ENCODE measurements at regions not wholly inside any gene's neighbourhood (a gene's known extent, or its start where the extent isn't known, plus 50 kb on each side); places are given as distances from the start of the nearest gene placed in this dataset.

DNA sequence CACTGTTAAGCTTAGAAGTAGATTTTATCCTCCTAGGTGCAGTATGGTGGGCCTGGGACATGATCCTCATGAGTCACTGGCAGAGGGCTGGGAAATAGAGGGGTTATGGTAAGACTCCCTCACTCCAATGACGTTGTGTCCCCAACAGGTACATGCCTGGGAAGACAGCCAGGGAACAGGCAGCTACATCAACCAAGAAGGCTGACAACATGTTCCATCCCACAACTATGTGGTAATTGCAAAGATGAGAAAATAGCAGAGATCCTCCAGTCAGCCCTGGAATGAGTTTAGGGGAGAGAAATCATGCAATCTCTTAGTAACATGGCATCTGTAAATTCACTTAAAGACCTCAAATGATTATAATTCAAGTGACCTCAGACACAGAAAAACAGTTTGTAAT, 114.4 kb upstream of the LIFR start:
- Histone ChIP-seq H3K4me3 (ENCODE audit: low read depth, low read length) (no peak overlapping the region), H3K27ac (ENCODE audit: extremely low read depth, low read depth, low read length) (no peak overlapping the region), H3K4me1 (ENCODE audit: control insufficient read depth, insufficient read depth, low read length) (peaks cover 15% of the 10 kb centered on the region), H3K36me3 (ENCODE audit: control insufficient read depth in 2 of 2, insufficient read depth in 1 of 2, low read length in 2 of 2) (no peaks in the 10 kb centered on the region), H3K9me3 (ENCODE audit: control insufficient read depth, insufficient read depth, low read depth, low read length) (no peaks in the 10 kb centered on the region)
- TF ChIP-seq ZBTB20 (tag by site-specific recombination; IDR thresholded peaks at IDR 0.05), result 0 out of 2 replicates have a peak, but pooled peaks have one; percentile 25
- TF ChIP-seq SCRT2 (tag by site-specific recombination; IDR thresholded peaks at IDR 0.05), result peak; percentile 93
- TF ChIP-seq ZNF658 (tag by site-specific recombination; IDR thresholded peaks at IDR 0.05), result no peak
- POLR2A ChIA-PET, result no interaction called here
- CTCF ChIA-PET, result interaction anchor here (0.5 to 7.3 kb wide), 6 partner anchors 13 to 250 kb away, joined by 3 to 70 read pairs (median 5); no protein-coding TSS in a partner anchor

DNA sequence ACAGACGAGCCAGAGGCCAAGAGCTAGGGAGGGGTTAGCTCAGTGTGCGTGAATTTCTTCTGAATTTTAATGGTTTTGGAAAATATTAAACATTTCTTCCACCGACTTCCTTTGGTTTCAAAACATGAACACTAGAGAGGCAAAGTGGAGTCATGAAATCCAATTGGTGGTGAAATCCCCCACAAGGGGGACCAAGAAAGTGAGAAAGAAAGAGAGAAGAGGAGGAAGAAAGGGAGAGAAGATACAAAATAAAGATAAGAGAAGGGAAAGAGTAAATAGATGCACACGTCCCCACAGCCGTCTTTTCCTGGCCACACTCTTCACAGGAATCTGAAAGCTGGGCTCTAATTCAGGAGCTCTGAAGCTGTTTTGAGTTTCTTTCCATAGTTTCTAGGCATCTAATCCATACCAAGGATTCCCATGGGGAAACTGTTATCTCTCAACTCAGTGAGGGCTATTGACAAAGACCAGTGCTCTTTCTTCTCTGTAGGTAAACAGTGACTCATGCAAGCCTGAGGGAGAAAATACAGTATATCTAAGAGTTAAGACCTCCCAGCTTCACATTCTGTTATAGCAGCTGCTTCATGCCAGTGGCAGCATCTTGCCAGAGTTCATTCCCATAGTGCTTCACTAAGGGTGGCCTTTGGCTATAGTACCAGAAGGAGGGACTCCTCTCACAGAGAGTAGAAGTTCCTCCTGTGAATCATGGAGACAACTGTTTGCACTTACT, 115.8 kb upstream of the LIFR start:
- Histone ChIP-seq H3K4me3 (ENCODE audit: low read depth, low read length) (no peak overlapping the region), H3K4me1 (ENCODE audit: control insufficient read depth, insufficient read depth, low read length) (peaks cover 15% of the 10 kb centered on the region), H3K27ac (ENCODE audit: extremely low read depth, low read depth, low read length) (peak overlapping the region; percentile 55), H3K9me3 (ENCODE audit: control insufficient read depth, insufficient read depth, low read depth, low read length) (no peaks in the 10 kb centered on the region), H3K36me3 (ENCODE audit: control insufficient read depth in 2 of 2, insufficient read depth in 1 of 2, low read length in 2 of 2) (no peaks in the 10 kb centered on the region)
- ChIA-PET POLR2A (interaction anchor here (1.3 kb wide), 1 partner anchor 111 kb away, joined by 5 read pairs; no protein-coding TSS in a partner anchor), CTCF (interaction anchor here (0.7 to 5.6 kb wide), 10 partner anchors 10 to 231 kb away, joined by 3 to 42 read pairs (median 4); no protein-coding TSS in a partner anchor)
- TF ChIP-seq ZNF654 (tag by site-specific recombination; IDR thresholded peaks at IDR 0.05; ENCODE audit: low read depth) (peak; percentile 13; the same call in 1 of the 2 replicates), KLF9 (tag by site-specific recombination; IDR thresholded peaks at IDR 0.05; ENCODE audit: low read depth) (no peak), ZNF571 (tag by site-specific recombination; IDR thresholded peaks at IDR 0.05) (no peak), BCL11A (tag by site-specific recombination; IDR thresholded peaks at IDR 0.05; ENCODE audit: low read depth) (0 out of 2 replicates have a peak, but pooled peaks have one; percentile 17), KLF8 (tag by site-specific recombination; IDR thresholded peaks at IDR 0.05) (peak; percentile 86), ZSCAN30 (tag by site-specific recombination; IDR thresholded peaks at IDR 0.05) (0 out of 2 replicates have a peak, but pooled peaks have one; percentile 12), ZNF629 (tag by site-specific recombination; IDR thresholded peaks at IDR 0.05) (peak; percentile 66), ZXDB (tag by site-specific recombination; IDR thresholded peaks at IDR 0.05) (peak; percentile 75), ZBTB20 (tag by site-specific recombination; IDR thresholded peaks at IDR 0.05) (peak; percentile 47; the same call in 1 of the 2 replicates), ZBTB8A (tag by site-specific recombination; IDR thresholded peaks at IDR 0.05) (no peak), ZNF23 (tag by site-specific recombination; IDR thresholded peaks at IDR 0.05; ENCODE audit: borderline replicate concordance) (no peak), ZNF76 (tag by site-specific recombination; IDR thresholded peaks at IDR 0.05; ENCODE audit: borderline replicate concordance, low read depth) (no peak), TCF7L2 (IDR thresholded peaks at IDR 0.05; ENCODE audit: borderline replicate concordance, low read depth, low read length) (0 out of 2 replicates have a peak, but pooled peaks have one; percentile 24)
- TF ChIP-seq, protein P1, sequence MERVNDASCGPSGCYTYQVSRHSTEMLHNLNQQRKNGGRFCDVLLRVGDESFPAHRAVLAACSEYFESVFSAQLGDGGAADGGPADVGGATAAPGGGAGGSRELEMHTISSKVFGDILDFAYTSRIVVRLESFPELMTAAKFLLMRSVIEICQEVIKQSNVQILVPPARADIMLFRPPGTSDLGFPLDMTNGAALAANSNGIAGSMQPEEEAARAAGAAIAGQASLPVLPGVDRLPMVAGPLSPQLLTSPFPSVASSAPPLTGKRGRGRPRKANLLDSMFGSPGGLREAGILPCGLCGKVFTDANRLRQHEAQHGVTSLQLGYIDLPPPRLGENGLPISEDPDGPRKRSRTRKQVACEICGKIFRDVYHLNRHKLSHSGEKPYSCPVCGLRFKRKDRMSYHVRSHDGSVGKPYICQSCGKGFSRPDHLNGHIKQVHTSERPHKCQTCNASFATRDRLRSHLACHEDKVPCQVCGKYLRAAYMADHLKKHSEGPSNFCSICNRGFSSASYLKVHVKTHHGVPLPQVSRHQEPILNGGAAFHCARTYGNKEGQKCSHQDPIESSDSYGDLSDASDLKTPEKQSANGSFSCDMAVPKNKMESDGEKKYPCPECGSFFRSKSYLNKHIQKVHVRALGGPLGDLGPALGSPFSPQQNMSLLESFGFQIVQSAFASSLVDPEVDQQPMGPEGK (tag by site-specific recombination; IDR thresholded peaks at IDR 0.05), result peak; percentile 30; the same call in 1 of the 2 replicates
- TF ChIP-seq, protein P2, sequence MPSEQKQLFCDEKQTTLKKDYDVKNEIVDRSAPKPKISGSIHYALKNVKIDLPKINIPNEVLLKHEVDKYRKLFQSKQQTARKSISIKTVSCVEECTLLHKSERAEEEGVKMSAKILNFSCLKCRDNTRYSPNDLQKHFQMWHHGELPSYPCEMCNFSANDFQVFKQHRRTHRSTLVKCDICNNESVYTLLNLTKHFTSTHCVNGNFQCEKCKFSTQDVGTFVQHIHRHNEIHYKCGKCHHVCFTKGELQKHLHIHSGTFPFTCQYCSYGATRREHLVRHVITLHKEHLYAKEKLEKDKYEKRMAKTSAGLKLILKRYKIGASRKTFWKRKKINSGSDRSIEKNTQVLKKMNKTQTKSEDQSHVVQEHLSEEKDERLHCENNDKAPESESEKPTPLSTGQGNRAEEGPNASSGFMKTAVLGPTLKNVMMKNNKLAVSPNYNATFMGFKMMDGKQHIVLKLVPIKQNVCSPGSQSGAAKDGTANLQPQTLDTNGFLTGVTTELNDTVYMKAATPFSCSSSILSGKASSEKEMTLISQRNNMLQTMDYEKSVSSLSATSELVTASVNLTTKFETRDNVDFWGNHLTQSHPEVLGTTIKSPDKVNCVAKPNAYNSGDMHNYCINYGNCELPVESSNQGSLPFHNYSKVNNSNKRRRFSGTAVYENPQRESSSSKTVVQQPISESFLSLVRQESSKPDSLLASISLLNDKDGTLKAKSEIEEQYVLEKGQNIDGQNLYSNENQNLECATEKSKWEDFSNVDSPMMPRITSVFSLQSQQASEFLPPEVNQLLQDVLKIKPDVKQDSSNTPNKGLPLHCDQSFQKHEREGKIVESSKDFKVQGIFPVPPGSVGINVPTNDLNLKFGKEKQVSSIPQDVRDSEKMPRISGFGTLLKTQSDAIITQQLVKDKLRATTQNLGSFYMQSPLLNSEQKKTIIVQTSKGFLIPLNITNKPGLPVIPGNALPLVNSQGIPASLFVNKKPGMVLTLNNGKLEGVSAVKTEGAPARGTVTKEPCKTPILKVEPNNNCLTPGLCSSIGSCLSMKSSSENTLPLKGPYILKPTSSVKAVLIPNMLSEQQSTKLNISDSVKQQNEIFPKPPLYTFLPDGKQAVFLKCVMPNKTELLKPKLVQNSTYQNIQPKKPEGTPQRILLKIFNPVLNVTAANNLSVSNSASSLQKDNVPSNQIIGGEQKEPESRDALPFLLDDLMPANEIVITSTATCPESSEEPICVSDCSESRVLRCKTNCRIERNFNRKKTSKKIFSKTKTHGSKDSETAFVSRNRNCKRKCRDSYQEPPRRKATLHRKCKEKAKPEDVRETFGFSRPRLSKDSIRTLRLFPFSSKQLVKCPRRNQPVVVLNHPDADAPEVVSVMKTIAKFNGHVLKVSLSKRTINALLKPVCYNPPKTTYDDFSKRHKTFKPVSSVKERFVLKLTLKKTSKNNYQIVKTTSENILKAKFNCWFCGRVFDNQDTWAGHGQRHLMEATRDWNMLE (tag by site-specific recombination; conservative IDR thresholded peaks at IDR 0.05; ENCODE audit: low read depth), result 0 out of 2 replicates have a peak, but pooled peaks have one; percentile 21
- TF ChIP-seq, protein P3, sequence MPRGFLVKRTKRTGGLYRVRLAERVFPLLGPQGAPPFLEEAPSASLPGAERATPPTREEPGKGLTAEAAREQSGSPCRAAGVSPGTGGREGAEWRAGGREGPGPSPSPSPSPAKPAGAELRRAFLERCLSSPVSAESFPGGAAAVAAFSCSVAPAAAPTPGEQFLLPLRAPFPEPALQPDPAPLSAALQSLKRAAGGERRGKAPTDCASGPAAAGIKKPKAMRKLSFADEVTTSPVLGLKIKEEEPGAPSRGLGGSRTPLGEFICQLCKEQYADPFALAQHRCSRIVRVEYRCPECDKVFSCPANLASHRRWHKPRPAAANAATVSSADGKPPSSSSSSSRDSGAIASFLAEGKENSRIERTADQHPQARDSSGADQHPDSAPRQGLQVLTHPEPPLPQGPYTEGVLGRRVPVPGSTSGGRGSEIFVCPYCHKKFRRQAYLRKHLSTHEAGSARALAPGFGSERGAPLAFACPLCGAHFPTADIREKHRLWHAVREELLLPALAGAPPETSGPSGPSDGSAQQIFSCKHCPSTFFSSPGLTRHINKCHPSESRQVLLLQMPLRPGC (tag by site-specific recombination; IDR thresholded peaks at IDR 0.05), result 0 out of 2 replicates have a peak, but pooled peaks have one; percentile 17
- TF ChIP-seq, protein P4, sequence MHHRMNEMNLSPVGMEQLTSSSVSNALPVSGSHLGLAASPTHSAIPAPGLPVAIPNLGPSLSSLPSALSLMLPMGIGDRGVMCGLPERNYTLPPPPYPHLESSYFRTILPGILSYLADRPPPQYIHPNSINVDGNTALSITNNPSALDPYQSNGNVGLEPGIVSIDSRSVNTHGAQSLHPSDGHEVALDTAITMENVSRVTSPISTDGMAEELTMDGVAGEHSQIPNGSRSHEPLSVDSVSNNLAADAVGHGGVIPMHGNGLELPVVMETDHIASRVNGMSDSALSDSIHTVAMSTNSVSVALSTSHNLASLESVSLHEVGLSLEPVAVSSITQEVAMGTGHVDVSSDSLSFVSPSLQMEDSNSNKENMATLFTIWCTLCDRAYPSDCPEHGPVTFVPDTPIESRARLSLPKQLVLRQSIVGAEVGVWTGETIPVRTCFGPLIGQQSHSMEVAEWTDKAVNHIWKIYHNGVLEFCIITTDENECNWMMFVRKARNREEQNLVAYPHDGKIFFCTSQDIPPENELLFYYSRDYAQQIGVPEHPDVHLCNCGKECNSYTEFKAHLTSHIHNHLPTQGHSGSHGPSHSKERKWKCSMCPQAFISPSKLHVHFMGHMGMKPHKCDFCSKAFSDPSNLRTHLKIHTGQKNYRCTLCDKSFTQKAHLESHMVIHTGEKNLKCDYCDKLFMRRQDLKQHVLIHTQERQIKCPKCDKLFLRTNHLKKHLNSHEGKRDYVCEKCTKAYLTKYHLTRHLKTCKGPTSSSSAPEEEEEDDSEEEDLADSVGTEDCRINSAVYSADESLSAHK (tag by site-specific recombination; IDR thresholded peaks at IDR 0.05), result peak; percentile 56; the same call in 1 of the 2 replicates
